KMS-11 (cell line): ENCODE measurements at regions not wholly inside any gene's neighbourhood (a gene's known extent, or its start where the extent isn't known, plus 50 kb on each side); places are given as distances from the start of the nearest gene placed in this dataset.

Source experiments
- H2AFZ ChIP-seq: fragments of 200-600 bp; sonication (generic); 2 replicates; pipeline ENCODE4 v1.6.1; 2016; ENCODE audit warnings: antibody characterized with exemption, mixed run types, low read depth
- H3K27ac ChIP-seq: fragments of 200-600 bp; sonication (generic); 2 replicates; pipeline ENCODE4 v1.6.1; 2016; ENCODE audit warnings: mild to moderate bottlenecking, mixed run types
- H3K27me3 ChIP-seq: fragments of 200-600 bp; sonication (generic); 2 replicates; pipeline ENCODE4 v1.6.1; 2017; ENCODE audit warnings: mild to moderate bottlenecking, low read depth, mixed run types, moderate library complexity; ENCODE audit not compliant: insufficient read depth
- H3K36me3 ChIP-seq: fragments of 200-600 bp; sonication (generic); 2 replicates; pipeline ENCODE4 v1.6.1; 2017; ENCODE audit warnings: mild to moderate bottlenecking, mixed run types; ENCODE audit not compliant: insufficient read depth
- H3K4me1 ChIP-seq: fragments of 200-600 bp; sonication (generic); 2 replicates; pipeline ENCODE4 v1.6.1; 2016; ENCODE audit warnings: mild to moderate bottlenecking, low read depth, mixed run types; ENCODE audit not compliant: poor library complexity, severe bottlenecking
- H3K4me2 ChIP-seq: fragments of 200-600 bp; sonication (generic); 2 replicates; pipeline ENCODE4 v1.7.0; 2016; ENCODE audit warnings: mild to moderate bottlenecking, mixed run types
- H3K4me3 ChIP-seq: fragments of 200-600 bp; sonication (generic); IDR thresholded peaks from 2 replicates; pipeline ENCODE4 v1.6.1; 2017; ENCODE audit warnings: low read depth, low read length, mixed read lengths; ENCODE audit not compliant: insufficient read depth
- H3K79me2 ChIP-seq: fragments of 200-600 bp; sonication (generic); 2 replicates; pipeline ENCODE4 v1.6.1; 2016; ENCODE audit warnings: low read depth, mixed run types; ENCODE audit not compliant: insufficient read depth
- H3K9ac ChIP-seq: fragments of 200-600 bp; sonication (generic); 2 replicates; pipeline ENCODE4 v1.6.1; 2016; ENCODE audit warnings: mild to moderate bottlenecking, mixed run types
- H4K20me1 ChIP-seq: fragments of 200-600 bp; sonication (generic); 2 replicates; pipeline ENCODE4 v1.6.1; 2016; ENCODE audit warnings: mild to moderate bottlenecking, mixed run types; ENCODE audit not compliant: insufficient read depth
- TF ChIP-seq, protein P1 (sequence below): fragments of 200-600 bp; sonication (generic); conservative IDR thresholded peaks from 2 replicates; pipeline ENCODE4 v1.6.1; 2017; ENCODE audit warnings: low read depth, mild to moderate bottlenecking, antibody characterized with exemption, low read length, moderate library complexity, mixed read lengths

GRCh38 chr10:59448616-59449015 lies 86.3 kb upstream of the FAM13C start:
- no peak overlapping the region for H3K4me2 ChIP-seq
- TF ChIP-seq, protein P1, sequence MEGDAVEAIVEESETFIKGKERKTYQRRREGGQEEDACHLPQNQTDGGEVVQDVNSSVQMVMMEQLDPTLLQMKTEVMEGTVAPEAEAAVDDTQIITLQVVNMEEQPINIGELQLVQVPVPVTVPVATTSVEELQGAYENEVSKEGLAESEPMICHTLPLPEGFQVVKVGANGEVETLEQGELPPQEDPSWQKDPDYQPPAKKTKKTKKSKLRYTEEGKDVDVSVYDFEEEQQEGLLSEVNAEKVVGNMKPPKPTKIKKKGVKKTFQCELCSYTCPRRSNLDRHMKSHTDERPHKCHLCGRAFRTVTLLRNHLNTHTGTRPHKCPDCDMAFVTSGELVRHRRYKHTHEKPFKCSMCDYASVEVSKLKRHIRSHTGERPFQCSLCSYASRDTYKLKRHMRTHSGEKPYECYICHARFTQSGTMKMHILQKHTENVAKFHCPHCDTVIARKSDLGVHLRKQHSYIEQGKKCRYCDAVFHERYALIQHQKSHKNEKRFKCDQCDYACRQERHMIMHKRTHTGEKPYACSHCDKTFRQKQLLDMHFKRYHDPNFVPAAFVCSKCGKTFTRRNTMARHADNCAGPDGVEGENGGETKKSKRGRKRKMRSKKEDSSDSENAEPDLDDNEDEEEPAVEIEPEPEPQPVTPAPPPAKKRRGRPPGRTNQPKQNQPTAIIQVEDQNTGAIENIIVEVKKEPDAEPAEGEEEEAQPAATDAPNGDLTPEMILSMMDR, result no peak
- no peak overlapping the region for H3K4me3 ChIP-seq

DNA sequence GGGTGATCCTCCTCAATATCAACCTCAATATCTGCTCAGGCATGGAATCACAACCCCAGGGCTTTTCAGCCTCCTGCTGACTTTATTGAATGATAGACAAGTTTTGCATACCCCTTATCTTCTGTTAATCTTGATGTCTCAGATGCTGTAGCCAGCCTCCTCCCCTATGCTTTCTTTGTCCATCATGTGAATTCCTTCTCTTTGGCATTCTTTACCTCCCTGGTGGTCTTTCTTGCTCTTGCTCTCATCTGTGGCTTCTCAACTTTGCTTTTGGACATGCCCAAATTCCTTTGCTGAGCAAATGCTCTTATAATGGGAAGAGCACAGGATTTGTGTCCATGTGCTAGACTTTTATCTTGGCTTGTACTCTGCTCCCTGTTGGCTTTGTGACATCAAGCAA lies 73.4 kb upstream of the FAM13C start:
- no peak overlapping the region for H3K4me2 ChIP-seq
- TF ChIP-seq, protein P1, result no peak
- H3K27ac ChIP-seq, result no peak overlapping the region
- H3K36me3 ChIP-seq, result no peaks in the 10 kb centered on the region
- no peak overlapping the region for H2AFZ ChIP-seq
- no peak overlapping the region for H3K9ac ChIP-seq
- H3K4me3 ChIP-seq, result no peak overlapping the region
- H3K27me3 ChIP-seq, result no peaks in the 10 kb centered on the region
- no peaks in the 10 kb centered on the region for H3K4me1 ChIP-seq
- no peaks in the 10 kb centered on the region for H3K79me2 ChIP-seq
- H4K20me1 ChIP-seq, result no peaks in the 10 kb centered on the region

More at GRCh38 chr10:59448616-59449015, 86.3 kb upstream of the FAM13C start:
- no peak overlapping the region for H2AFZ ChIP-seq
- H3K9ac ChIP-seq, result no peak overlapping the region
- no peak overlapping the region for H3K27ac ChIP-seq
- H3K27me3 ChIP-seq, result no peaks in the 10 kb centered on the region
- no peaks in the 10 kb centered on the region for H3K36me3 ChIP-seq
- no peaks in the 10 kb centered on the region for H3K4me1 ChIP-seq
- no peaks in the 10 kb centered on the region for H4K20me1 ChIP-seq
- no peaks in the 10 kb centered on the region for H3K79me2 ChIP-seq

GRCh38 chr10:59434463-59435321 lies 72.3 kb upstream of the FAM13C start:
- Histone ChIP-seq H3K27ac (no peak overlapping the region), H3K4me3 (no peak overlapping the region), H4K20me1 (no peaks in the 10 kb centered on the region), H3K4me2 (no peak overlapping the region), H3K9ac (no peak overlapping the region), H2AFZ (no peak overlapping the region), H3K36me3 (no peaks in the 10 kb centered on the region), H3K27me3 (no peaks in the 10 kb centered on the region), H3K79me2 (no peaks in the 10 kb centered on the region), H3K4me1 (no peaks in the 10 kb centered on the region)
- TF ChIP-seq, protein P1, result no peak

DNA sequence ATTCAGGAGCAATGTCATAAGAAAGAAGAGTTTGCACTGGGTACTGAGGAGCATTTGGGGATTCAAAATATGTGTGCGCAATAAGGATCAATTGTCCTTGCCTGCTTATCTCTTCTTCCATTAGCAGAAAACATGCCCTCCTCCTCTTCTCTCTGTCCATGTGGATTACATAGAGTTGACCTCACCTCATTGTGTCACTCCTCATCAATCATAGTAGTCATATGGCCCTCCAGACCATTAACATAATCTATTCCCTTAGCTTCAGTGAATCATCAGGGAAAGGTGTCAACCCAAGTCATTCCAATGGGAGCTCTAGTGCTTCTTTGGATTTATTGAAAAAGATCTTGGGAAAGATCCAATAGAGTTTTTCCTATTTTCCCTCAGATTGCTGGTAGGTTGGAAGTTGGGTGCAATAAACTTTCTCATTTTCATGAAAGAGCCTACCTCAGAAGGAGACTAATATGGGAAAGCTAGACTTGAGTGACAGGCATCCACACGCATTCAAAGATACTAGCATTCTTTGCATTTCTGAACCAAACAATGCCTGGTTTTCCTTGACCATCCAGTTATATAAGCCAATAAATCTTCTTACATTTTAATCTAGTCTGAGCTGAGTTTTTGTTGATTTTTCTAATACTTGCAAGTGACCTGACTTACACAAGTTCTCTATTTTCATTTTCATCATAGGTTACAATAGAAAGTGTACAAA lies 71.5 kb upstream of the FAM13C start:
- Histone ChIP-seq H4K20me1 (no peaks in the 10 kb centered on the region), H3K4me1 (no peaks in the 10 kb centered on the region), H2AFZ (no peak overlapping the region), H3K4me2 (no peak overlapping the region), H3K36me3 (no peaks in the 10 kb centered on the region), H3K9ac (no peak overlapping the region), H3K27me3 (no peaks in the 10 kb centered on the region), H3K4me3 (no peak overlapping the region), H3K79me2 (no peaks in the 10 kb centered on the region), H3K27ac (no peak overlapping the region)
- TF ChIP-seq, protein P1, result no peak
